Suprapubic skin (tissue), 4 donors: ENCODE measurements at regions not wholly inside any gene's neighbourhood (a gene's known extent, or its start where the extent isn't known, plus 50 kb on each side); places are given as distances from the start of the nearest gene placed in this dataset.

Source experiments
- EP300 ChIP-seq: sonication (generic); formaldehyde crosslinking; IDR thresholded peaks from one replicate; pipeline ENCODE4 v1.6.1; 2017; ENCODE audit warnings: antibody characterized with exemption
- POLR2A ChIP-seq, 2 donors: fragments of 450-650 bp; IDR thresholded peaks; one replicate each; pipeline ENCODE4 v1.6.1; 2017; ENCODE audit warnings: antibody characterized with exemption in 2 of 2, mild to moderate bottlenecking in 2 of 2, moderate library complexity in 2 of 2
- POLR2AphosphoS5 ChIP-seq, 3 donors: sonication (generic); formaldehyde crosslinking; IDR thresholded peaks; one replicate each; pipeline ENCODE4 v1.6.1; 2017; ENCODE audit warnings: antibody characterized with exemption in 3 of 3
- TF ChIP-seq, protein P1 (sequence below), 2 donors: fragments of 200-600 bp in 1 of 2; fragments of 450-650 bp in 1 of 2; sonication (generic) in 1 of 2; IDR thresholded peaks; one replicate each; pipeline ENCODE4 v1.5.1; 2016 to 2019; ENCODE audit warnings: antibody characterized with exemption in 2 of 2, mild to moderate bottlenecking in 1 of 2, moderate library complexity in 1 of 2

DNA sequence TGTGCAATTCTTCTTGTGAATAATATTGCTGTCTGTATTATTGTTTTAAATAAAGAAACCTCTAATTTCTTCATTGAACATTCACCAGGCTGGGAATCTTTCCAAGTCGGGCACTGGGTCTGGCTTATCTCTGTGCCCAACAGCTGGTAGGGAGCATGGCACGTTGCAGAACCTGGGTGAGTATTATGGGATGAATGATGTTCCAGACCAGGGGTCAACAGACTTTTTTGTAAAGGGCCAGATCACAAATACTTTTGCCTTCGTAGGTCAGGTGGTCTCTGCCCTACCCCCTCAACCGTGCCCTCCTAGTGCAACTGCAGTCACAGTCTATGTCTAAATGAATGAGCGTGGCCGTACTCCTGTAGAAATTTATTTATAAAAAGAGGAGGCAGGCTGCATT, 81.6 kb upstream of the FOXQ1 start:
- TF ChIP-seq POLR2AphosphoS5 (IDR thresholded peaks at IDR 0.05): no peak
- TF ChIP-seq POLR2A (IDR thresholded peaks at IDR 0.05): no peak
- TF ChIP-seq, protein P1, sequence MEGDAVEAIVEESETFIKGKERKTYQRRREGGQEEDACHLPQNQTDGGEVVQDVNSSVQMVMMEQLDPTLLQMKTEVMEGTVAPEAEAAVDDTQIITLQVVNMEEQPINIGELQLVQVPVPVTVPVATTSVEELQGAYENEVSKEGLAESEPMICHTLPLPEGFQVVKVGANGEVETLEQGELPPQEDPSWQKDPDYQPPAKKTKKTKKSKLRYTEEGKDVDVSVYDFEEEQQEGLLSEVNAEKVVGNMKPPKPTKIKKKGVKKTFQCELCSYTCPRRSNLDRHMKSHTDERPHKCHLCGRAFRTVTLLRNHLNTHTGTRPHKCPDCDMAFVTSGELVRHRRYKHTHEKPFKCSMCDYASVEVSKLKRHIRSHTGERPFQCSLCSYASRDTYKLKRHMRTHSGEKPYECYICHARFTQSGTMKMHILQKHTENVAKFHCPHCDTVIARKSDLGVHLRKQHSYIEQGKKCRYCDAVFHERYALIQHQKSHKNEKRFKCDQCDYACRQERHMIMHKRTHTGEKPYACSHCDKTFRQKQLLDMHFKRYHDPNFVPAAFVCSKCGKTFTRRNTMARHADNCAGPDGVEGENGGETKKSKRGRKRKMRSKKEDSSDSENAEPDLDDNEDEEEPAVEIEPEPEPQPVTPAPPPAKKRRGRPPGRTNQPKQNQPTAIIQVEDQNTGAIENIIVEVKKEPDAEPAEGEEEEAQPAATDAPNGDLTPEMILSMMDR (IDR thresholded peaks at IDR 0.05): no peak
- TF ChIP-seq EP300: no peak
